Activated CD4-positive, alpha-beta memory T cell treated with anti-CD3 and anti-CD28 coated beads for 36 hours (primary cell): ENCODE measurements at regions not wholly inside any gene's neighbourhood (a gene's known extent, or its start where the extent isn't known, plus 50 kb on each side); places are given as distances from the start of the nearest gene placed in this dataset.
"Not testable (repeated sequence)": the region's sequence is repeated elsewhere in the genome, so short reads cannot be mapped to it uniquely, and the experiment has no call there.

Experiments used
- CTCF ChIA-PET: fragments of 350-600 bp; sonication (Branson Sonifier 250); formaldehyde crosslinking; loops from one replicate; lab custom pipeline; 2021; ENCODE audit warnings: antibody characterized with exemption, inconsistent platforms; lab: Charles Lee
- POLR2A ChIA-PET: fragments of 350-600 bp; sonication (Branson Sonifier 250); formaldehyde crosslinking; loops from one replicate; lab custom pipeline; 2021; ENCODE audit warnings: antibody characterized with exemption; lab: Charles Lee
- DNase-seq: peaks from one replicate; pipeline ENCODE4 v3.0.0-alpha.2; 2020
- H3K27ac Mint-ChIP-seq: one replicate; pipeline ENCODE4 v1.8.0; 2021; ENCODE audit warnings: mixed read lengths
- H3K27me3 Mint-ChIP-seq: one replicate; pipeline ENCODE4 v1.8.0; 2021; ENCODE audit warnings: mixed read lengths
- H3K36me3 Mint-ChIP-seq: one replicate; pipeline ENCODE4 v1.8.0; 2021; ENCODE audit warnings: mixed read lengths
- H3K4me1 Mint-ChIP-seq: one replicate; pipeline ENCODE4 v1.8.0; 2021; ENCODE audit warnings: low read depth, mixed read lengths
- H3K4me3 Mint-ChIP-seq: one replicate; pipeline ENCODE4 v1.8.0; 2021; ENCODE audit warnings: mild to moderate bottlenecking, mixed read lengths
- H3K9me3 Mint-ChIP-seq: one replicate; pipeline ENCODE4 v1.8.0; 2021; ENCODE audit warnings: mixed read lengths
- intact Hi-C: fragments of 100-400 bp; cut with micrococcal nuclease; formaldehyde crosslinking; loops from one replicate; pipeline ENCODE4 v1.15.1; 2023

- H3K4me3 Mint-ChIP-seq = no peak overlapping the region
- CTCF ChIA-PET = no interaction called here
- no peaks in the 10 kb centered on the region for H3K36me3 Mint-ChIP-seq
- no peaks in the 10 kb centered on the region for H3K27me3 Mint-ChIP-seq
- no peak for DNase-seq
- intact Hi-C loops = no loop called here
- peaks cover 4% of the 10 kb centered on the region for H3K9me3 Mint-ChIP-seq
- no peak overlapping the region for H3K27ac Mint-ChIP-seq
- POLR2A ChIA-PET = no interaction called here
- H3K4me1 Mint-ChIP-seq = no peaks in the 10 kb centered on the region
These were observed 122.4 kb downstream of the TUBA3C start for GRCh38 chr13:19059016-19059780.

- CTCF ChIA-PET = no interaction called here
- Mint-ChIP-seq H3K27me3 (no peaks in the 10 kb centered on the region), H3K9me3 (no peaks in the 10 kb centered on the region), H3K4me3 (no peak overlapping the region), H3K36me3 (no peaks in the 10 kb centered on the region), H3K27ac (no peak overlapping the region), H3K4me1 (no peaks in the 10 kb centered on the region)
- intact Hi-C loops = no loop called here
- DNase-seq = no peak
- POLR2A ChIA-PET = no interaction called here
These were observed 123.1 kb downstream of the TUBA3C start for GRCh38 chr13:19058566-19058965.

DNA sequence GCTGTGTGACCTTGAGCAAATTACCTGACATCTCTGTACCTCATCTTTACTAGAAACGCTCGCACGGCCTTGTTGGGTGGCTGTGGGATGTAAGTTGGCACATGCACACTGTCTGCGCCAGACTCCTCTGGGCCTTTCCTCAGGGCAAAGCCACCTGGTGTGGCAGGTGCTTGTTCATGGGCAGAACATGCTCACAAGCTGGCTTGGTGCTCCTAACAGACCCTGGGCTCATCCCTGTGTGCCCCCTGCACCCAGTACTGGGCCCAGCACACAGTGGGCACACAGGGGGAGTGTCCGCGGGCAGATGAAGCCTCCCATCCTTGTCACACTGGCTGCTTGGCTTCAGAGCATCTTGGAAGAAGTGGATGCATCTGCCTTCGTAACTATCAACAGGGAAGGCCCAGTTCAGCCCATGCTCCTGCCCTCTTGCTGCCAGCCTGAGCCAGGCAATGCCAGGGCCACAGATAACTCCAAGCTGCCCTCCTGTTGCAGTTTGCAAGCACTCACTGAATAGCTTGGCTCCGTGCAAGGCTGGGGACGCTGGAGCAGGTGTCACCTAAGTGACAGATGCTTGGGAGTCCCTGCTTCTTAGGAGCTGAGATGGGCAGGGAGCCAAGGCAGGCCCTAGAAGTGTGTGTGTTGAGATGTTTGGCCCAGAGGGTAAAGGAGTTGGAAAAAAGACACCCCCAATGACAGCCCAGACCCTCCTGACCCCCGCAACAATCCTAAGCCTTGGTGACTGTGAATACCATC is 123.9 kb downstream of the TUBA3C start:
- DNase-seq = no peak
- Mint-ChIP-seq H3K4me3 (no peak overlapping the region), H3K36me3 (no peaks in the 10 kb centered on the region), H3K4me1 (no peaks in the 10 kb centered on the region), H3K9me3 (no peaks in the 10 kb centered on the region), H3K27me3 (no peaks in the 10 kb centered on the region), H3K27ac (no peak overlapping the region)
- ChIA-PET POLR2A (no interaction called here), CTCF (no interaction called here)
- intact Hi-C loops = no loop called here

DNA sequence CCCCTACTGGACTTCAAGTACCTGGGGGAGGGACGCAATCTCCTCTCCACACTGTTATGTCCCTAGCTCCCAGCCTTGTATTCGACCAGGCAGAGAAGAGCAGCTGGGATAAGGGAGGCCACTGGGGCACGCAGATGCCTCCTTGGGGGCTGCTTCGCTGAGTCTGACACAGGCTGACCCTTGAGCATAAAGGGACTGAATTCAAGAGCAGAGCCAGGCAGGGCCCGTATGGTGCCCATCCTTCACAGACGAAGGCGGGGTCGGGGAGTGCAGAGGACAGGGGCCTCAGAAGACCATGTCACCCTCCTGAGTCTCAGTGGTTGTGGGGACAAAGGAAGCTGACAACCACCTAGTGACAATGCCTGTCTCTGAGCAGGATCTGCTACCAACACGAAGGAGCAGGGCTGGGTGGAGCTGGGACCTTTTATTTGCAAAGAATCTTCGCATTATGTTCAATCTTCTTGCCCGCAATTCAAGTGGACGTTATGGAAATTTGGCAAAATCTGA is 124.6 kb downstream of the TUBA3C start:
- H3K27ac Mint-ChIP-seq = no peak overlapping the region
- intact Hi-C loops = no loop called here
- H3K36me3 Mint-ChIP-seq = no peaks in the 10 kb centered on the region
- H3K9me3 Mint-ChIP-seq = no peaks in the 10 kb centered on the region
- H3K27me3 Mint-ChIP-seq = no peaks in the 10 kb centered on the region
- no peaks in the 10 kb centered on the region for H3K4me1 Mint-ChIP-seq
- CTCF ChIA-PET = no interaction called here
- no peak overlapping the region for H3K4me3 Mint-ChIP-seq
- DNase-seq = no peak
- POLR2A ChIA-PET = no interaction called here

GRCh38 chr13:19056355-19056880 is 125.2 kb downstream of the TUBA3C start:
- POLR2A ChIA-PET = no interaction called here
- Mint-ChIP-seq H3K4me3 (no peak overlapping the region), H3K36me3 (no peaks in the 10 kb centered on the region), H3K27ac (no peak overlapping the region), H3K4me1 (no peaks in the 10 kb centered on the region), H3K9me3 (no peaks in the 10 kb centered on the region), H3K27me3 (no peaks in the 10 kb centered on the region)
- DNase-seq = no peak
- intact Hi-C loops = no loop called here
- CTCF ChIA-PET = no interaction called here

DNA sequence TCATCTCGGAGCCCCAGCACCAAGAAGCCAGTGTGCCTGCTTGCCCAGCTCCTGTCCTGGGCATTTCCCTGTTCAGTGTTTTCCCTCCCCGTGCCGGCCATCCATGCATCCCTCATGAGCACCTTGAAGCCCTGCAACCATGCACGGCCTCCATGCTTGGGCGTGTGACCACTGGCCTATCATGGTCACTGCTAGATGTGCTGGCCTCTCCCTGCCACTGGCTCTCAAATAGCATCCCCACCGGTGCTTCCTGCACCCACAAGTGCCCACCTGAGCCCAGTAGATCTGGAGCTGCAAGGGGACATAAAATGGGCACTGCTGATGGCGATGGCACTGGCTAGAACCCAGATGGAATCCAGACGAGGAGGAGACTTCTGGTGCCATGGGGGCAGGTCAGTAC is 126.0 kb downstream of the TUBA3C start:
- Mint-ChIP-seq H3K27me3 (no peaks in the 10 kb centered on the region), H3K4me1 (no peaks in the 10 kb centered on the region)

GRCh38 chr13:19053561-19053960 is 128.1 kb downstream of the TUBA3C start:
- H3K27ac Mint-ChIP-seq = no peak overlapping the region
- intact Hi-C loops = no loop called here

More for the DNA sequence above, 126.0 kb downstream of the TUBA3C start:
- Mint-ChIP-seq H3K4me3 (no peak overlapping the region), H3K9me3 (no peaks in the 10 kb centered on the region), H3K36me3 (no peaks in the 10 kb centered on the region), H3K27ac (no peak overlapping the region)
- intact Hi-C loops = no loop called here
- CTCF ChIA-PET = no interaction called here
- POLR2A ChIA-PET = no interaction called here
- no peak for DNase-seq

DNA sequence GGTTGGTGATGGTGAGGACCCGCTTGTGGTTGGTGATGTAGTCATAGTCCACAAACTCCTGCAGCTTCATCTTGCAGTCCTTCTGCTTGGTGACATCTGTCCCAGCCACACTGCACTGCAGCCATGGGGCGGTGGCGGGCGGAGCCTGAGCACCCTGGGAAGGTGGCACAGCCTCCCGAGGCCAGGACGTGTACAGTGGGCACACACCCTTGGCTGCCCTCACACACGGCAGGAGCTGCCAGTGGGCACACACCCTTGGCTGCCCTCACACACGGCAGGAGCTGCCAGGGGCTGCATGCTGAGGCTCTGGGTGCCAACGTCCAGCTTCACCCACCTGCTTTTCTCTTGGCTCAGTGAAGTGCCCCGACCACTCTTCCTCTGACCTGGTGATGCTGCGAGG is 128.7 kb downstream of the TUBA3C start:
- Mint-ChIP-seq H3K27ac (no peak overlapping the region), H3K27me3 (no peaks in the 10 kb centered on the region), H3K36me3 (no peaks in the 10 kb centered on the region), H3K4me3 (no peak overlapping the region), H3K4me1 (no peaks in the 10 kb centered on the region), H3K9me3 (no peaks in the 10 kb centered on the region)
- POLR2A ChIA-PET = no interaction called here
- DNase-seq = no peak
- CTCF ChIA-PET = no interaction called here
- intact Hi-C loops = no loop called here

More at GRCh38 chr13:19053561-19053960, 128.1 kb downstream of the TUBA3C start:
- POLR2A ChIA-PET = no interaction called here
- DNase-seq = no peak
- Mint-ChIP-seq H3K4me1 (no peaks in the 10 kb centered on the region), H3K36me3 (no peaks in the 10 kb centered on the region), H3K27me3 (no peaks in the 10 kb centered on the region), H3K4me3 (no peak overlapping the region), H3K9me3 (no peaks in the 10 kb centered on the region)
- CTCF ChIA-PET = no interaction called here

GRCh38 chr13:19052180-19052579 is 129.4 kb downstream of the TUBA3C start:
- H3K36me3 Mint-ChIP-seq = no peaks in the 10 kb centered on the region
- no peak overlapping the region for H3K4me3 Mint-ChIP-seq
- H3K27me3 Mint-ChIP-seq = no peaks in the 10 kb centered on the region
- intact Hi-C loops = no loop called here
- DNase-seq = no peak
- H3K4me1 Mint-ChIP-seq = no peaks in the 10 kb centered on the region
- ChIA-PET CTCF (no interaction called here), POLR2A (no interaction called here)
- no peak overlapping the region for H3K27ac Mint-ChIP-seq
- H3K9me3 Mint-ChIP-seq = no peaks in the 10 kb centered on the region

- Mint-ChIP-seq H3K4me3 (no peak overlapping the region), H3K27ac (no peak overlapping the region), H3K9me3 (no peaks in the 10 kb centered on the region), H3K4me1 (no peaks in the 10 kb centered on the region), H3K27me3 (no peaks in the 10 kb centered on the region), H3K36me3 (no peaks in the 10 kb centered on the region)
- ChIA-PET CTCF (no interaction called here), POLR2A (no interaction called here)
- intact Hi-C loops = no loop called here
- no peak for DNase-seq
These were observed 130.7 kb downstream of the TUBA3C start for GRCh38 chr13:19050901-19051300.

DNA sequence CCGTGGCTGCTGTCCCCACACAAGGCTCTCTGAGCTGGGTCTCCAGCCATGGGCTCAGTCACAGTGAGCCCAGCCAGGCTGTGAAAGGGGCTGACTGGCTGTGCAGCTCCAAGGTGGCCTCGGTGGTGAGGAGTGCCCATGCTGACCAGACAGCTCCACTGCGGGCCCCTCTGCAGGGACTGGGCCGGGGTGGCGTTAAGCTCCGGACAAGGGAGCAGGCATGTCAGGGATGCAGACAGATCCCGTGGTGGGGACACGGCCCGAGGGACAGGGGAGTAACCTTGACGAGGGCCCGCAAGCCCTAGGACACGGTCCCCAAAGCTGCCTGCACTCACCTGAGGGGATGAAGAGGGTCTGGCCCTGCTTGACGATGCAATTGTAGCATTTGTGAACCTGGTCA is 132.0 kb downstream of the TUBA3C start:
- H3K4me3 Mint-ChIP-seq, H3K9me3 Mint-ChIP-seq, H3K36me3 Mint-ChIP-seq, H3K27me3 Mint-ChIP-seq, intact Hi-C loops, H3K4me1 Mint-ChIP-seq, CTCF ChIA-PET, H3K27ac Mint-ChIP-seq, DNase-seq, POLR2A ChIA-PET: not testable (repeated sequence)

DNA sequence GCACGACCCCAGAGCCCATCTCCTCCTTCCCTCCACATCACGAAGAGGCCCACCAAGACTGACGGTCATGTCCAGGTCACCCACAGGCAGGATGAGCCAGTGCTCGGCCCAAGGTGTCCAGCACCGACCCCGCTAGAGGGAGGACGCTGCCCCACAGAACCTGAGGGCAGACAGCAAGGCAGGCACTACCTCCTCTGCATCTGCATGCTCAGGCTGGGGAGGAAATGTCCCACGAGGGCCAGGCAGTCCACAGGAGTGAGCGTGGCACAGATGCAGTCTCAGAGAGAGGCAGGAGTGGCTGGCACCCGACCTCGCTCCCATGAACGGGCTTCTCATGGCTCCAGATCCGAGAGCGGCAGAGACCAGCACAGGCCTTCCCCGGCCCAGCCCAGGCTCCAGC is 133.2 kb downstream of the TUBA3C start:
- Mint-ChIP-seq H3K9me3 (no peaks in the 10 kb centered on the region), H3K36me3 (no peaks in the 10 kb centered on the region), H3K4me3 (no peak overlapping the region), H3K27me3 (no peaks in the 10 kb centered on the region), H3K4me1 (no peaks in the 10 kb centered on the region), H3K27ac (no peak overlapping the region)
- DNase-seq = no peak
- ChIA-PET CTCF (no interaction called here), POLR2A (no interaction called here)
- intact Hi-C loops = no loop called here
